ENCODE measurements at regions not wholly inside any gene's neighbourhood (a gene's known extent, or its start where the extent isn't known, plus 50 kb on each side); places are given as distances from the start of the nearest gene placed in this dataset.

- Histone ChIP-seq H3K4me1 (no peaks in the 10 kb centered on the region), H3K4me3 (no peak overlapping the region), H3K9me3 (no peaks in the 10 kb centered on the region), H3K36me3 (ENCODE audit: low read depth, missing control alignments) (no peaks in the 10 kb centered on the region), H3K27ac (no peak overlapping the region), H3K27me3 (no peaks in the 10 kb centered on the region)
- no peak for DNase-seq
- TF ChIP-seq POLR2A (IDR thresholded peaks at IDR 0.05), result no peak
- TF ChIP-seq, protein P1, sequence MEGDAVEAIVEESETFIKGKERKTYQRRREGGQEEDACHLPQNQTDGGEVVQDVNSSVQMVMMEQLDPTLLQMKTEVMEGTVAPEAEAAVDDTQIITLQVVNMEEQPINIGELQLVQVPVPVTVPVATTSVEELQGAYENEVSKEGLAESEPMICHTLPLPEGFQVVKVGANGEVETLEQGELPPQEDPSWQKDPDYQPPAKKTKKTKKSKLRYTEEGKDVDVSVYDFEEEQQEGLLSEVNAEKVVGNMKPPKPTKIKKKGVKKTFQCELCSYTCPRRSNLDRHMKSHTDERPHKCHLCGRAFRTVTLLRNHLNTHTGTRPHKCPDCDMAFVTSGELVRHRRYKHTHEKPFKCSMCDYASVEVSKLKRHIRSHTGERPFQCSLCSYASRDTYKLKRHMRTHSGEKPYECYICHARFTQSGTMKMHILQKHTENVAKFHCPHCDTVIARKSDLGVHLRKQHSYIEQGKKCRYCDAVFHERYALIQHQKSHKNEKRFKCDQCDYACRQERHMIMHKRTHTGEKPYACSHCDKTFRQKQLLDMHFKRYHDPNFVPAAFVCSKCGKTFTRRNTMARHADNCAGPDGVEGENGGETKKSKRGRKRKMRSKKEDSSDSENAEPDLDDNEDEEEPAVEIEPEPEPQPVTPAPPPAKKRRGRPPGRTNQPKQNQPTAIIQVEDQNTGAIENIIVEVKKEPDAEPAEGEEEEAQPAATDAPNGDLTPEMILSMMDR (IDR thresholded peaks at IDR 0.05), result no peak
- WGBS, 2 donors, result 77 to 86% methylated on average over 8 of the region's 8 CpGs
- intact Hi-C loops (cut with DNase I; ENCODE audit: low total_unique reads), result no loop called here
These were observed 52.1 kb upstream of the CHST1 start for GRCh38 chr11:45717526-45717925.

- intact Hi-C loops (cut with DNase I; ENCODE audit: low total_unique reads), result no loop called here
- H3K9me3 ChIP-seq, result no peaks in the 10 kb centered on the region
- H3K4me3 ChIP-seq, result no peak overlapping the region
- H3K4me1 ChIP-seq, result no peaks in the 10 kb centered on the region
- H3K27ac ChIP-seq, result no peak overlapping the region
- DNase-seq, result no peak
- TF ChIP-seq, protein P1 (IDR thresholded peaks at IDR 0.05), result no peak
- TF ChIP-seq POLR2A (IDR thresholded peaks at IDR 0.05), result no peak
- 61 to 81% methylated on average over 2 of the region's 2 CpGs for WGBS, 2 donors
- H3K36me3 ChIP-seq (ENCODE audit: low read depth, missing control alignments), result no peaks in the 10 kb centered on the region
- no peaks in the 10 kb centered on the region for H3K27me3 ChIP-seq
These were observed 50.0 kb upstream of the CHST1 start for GRCh38 chr11:45715418-45715817.

Data from testis (tissue), 2 donors.